RCC 7860 (cell line): ENCODE measurements at regions not wholly inside any gene's neighbourhood (a gene's known extent, or its start where the extent isn't known, plus 50 kb on each side); places are given as distances from the start of the nearest gene placed in this dataset.
"Not testable (repeated sequence)": the region's sequence is repeated elsewhere in the genome, so short reads cannot be mapped to it uniquely, and the experiment has no call there.

ENCODE experiments used
- DNase-seq: peaks from one replicate; pipeline ENCODE4 v3.0.0-alpha.2; 2015; ENCODE audit warnings: low spot score
- FAIRE-seq: peaks from 2 replicates; lab custom pipeline; 2012; peaks lifted over from hg19 to GRCh38; lab: Jason Lieb, UNC

GRCh38 chr12:131527736-131528135 is 183.2 kb upstream of the SFSWAP start:
- no peak for DNase-seq
- no peak for FAIRE-seq

DNA sequence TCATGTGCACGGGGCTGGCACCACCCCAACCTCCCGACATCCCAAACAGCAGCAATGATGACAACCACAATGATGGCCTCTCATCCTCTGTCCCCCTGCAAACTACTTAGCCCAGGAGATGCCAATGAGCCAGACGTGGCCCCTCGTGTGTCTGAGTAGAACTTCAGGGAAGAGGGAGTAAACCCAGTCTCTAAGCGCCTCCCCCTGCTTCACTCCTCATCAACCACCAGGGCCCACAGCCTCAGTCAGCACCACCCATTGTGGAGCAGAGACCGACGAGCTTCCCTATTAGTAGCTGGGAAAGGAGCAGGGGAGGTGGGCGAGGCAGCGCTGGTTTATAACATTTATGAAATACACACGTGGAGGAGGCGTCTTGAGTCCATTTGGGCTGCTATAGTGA is 182.7 kb upstream of the SFSWAP start:
- DNase-seq (no peak), FAIRE-seq (no peak)

DNA sequence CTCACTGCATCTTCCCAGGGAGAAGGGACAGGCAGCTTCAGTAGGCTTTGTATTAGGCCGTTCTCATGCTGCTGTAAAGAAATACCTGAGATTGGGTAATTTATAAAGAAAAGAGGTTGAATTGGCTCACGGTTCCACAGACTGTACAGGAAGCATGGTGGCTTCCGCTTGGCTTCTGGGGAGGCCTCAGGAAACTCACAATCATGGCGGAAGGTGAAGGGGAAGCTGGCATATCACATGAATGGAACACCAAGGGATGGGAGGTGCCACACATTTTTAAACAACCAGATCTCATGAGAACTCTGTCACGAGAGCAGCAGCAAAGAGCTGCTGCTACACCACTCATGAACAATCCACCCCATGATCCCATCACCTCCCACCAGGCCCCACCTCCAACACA is 182.2 kb upstream of the SFSWAP start:
- DNase-seq (no peak), FAIRE-seq (no peak)

DNA sequence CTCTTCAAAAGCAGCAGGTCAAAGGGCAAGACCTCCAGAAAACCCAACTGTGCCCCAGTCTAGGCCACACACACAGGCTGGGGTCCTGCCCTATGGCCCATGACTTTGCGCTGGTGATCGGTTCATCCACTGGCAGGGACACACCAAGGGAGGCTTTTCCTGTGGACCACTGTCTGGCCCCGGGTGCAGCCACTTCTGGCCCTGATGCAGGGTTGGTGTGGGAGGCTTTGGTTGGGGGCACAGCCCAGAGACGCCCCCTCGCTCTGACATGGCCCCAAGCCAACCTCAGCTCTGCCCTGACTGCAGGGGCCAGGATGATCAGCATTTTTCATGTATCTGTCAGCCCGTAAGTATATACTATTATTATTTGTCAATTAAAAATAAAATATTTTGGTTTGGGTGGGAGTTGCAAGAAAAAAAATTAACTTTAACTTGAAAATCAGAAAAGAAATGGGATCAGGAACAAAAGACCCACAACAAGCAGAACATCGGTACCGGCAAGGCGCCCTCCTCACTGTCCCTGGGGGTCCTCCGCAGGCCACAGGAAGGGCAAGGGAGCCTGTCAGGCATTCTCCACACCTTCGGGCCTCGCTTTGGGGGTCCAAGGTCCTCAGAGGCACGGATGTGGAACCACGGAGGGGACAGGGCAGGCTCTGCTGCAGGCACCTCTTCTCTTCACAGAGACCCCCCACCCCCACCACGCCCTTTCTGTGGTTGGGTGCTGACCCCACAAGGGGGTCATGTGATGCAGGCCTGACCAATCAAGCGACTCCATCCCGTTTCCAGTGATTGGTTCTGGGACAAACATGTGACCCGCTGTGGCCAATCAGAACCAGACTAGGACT is 181.5 kb upstream of the SFSWAP start:
- DNase-seq (no peak), FAIRE-seq (no peak)

DNA sequence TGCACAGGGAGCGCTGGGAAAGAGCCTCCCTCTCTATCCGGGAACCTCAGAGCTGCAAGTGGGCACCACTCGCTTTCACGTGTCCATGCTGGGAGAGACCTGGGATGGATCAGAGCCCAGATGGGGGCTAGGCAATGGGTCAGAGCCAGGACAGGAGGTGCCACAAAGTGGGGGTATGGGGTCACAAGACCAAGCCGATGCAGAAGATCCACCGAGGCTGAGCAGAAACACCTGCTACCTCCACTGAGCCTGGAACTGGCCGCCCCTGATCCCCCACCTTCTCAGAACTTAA is 180.9 kb upstream of the SFSWAP start:
- no peak for DNase-seq
- no peak for FAIRE-seq

DNA sequence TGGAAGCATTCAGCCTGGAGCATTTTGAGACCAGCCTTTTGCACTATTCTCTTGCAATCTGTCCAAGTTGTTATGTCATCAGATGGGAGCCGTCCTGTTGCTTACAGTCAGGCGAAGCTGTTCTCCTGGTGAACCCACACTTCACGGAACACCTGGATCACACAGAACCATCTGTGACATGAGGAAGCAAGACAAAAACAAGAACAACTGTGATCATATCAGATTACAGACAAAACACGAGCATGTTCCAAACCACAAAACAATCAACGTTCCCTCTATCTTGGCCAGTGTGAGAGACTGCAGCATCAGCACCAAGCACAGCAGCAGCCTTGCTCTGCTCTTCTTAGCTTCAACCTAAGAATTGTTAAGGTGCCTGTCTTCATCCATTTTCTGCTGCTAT is 180.5 kb upstream of the SFSWAP start:
- FAIRE-seq (no peak), DNase-seq (no peak)

DNA sequence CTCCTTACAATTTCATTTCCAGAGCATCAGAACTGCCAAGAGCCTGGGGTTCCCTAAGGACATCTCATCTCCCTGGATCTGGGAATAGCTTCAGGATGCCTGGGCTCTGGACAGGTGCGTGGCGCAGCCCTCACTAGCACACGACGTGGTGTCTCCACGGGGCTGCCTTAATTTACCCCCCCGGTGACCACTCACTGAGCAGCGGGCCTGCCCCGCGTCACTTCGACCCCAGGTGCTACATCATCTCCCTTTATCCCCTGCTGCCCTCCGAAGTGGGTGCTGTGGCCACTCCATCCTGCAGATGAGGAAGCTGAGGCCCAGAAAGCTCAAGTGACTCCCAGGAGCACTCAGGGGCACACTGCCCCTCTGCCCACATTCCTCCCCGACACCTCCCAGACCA is 177.8 kb upstream of the SFSWAP start:
- no peak for FAIRE-seq

DNA sequence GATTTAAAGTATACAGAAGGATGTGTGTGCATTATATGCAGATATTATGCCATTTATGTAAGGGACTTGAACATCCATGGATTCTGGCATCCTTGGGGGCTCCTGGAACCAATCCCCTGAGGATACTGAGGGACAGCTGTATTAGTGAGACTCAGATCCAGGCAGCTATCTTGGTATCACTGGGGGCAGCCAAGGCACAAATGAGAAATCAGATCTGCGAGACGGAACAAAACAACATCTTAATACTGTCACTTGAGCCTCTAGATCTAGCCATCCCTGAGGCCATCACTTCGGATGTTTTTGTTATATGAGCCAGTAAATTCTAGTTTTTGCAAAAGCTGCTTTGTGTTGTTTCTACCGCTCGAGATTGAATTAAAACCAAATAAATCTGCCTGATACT is 175.1 kb upstream of the SFSWAP start:
- no peak for DNase-seq
- FAIRE-seq = no peak

More for the DNA sequence above, 177.8 kb upstream of the SFSWAP start:
- no peak for DNase-seq

- DNase-seq = no peak
- no peak for FAIRE-seq
These were observed 174.6 kb upstream of the SFSWAP start for GRCh38 chr12:131536337-131536736.

- FAIRE-seq = no peak
- DNase-seq = no peak
These were observed 174.1 kb upstream of the SFSWAP start for GRCh38 chr12:131536766-131537165.

- DNase-seq = no peak
- FAIRE-seq = no peak
These were observed 173.5 kb upstream of the SFSWAP start for GRCh38 chr12:131537267-131537958.

DNA sequence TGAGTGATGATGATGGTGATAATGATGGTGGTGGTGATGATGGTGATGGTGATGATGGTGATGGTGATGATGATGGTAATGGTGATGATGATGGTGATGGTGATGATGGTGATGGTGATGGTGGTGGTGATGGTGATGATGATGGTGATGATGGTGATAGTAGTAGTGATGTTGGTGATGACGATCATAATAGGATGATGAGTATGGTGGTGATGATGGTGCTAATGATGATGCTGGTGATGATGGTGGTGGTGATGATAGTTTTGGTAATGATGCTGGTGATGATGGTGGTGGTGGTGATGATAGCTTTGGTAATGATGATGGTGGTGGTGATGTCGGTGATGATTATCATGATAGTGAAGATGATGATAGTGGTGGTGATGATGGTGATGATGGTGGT is 171.5 kb upstream of the SFSWAP start:
- no peak for FAIRE-seq
- DNase-seq = no peak

DNA sequence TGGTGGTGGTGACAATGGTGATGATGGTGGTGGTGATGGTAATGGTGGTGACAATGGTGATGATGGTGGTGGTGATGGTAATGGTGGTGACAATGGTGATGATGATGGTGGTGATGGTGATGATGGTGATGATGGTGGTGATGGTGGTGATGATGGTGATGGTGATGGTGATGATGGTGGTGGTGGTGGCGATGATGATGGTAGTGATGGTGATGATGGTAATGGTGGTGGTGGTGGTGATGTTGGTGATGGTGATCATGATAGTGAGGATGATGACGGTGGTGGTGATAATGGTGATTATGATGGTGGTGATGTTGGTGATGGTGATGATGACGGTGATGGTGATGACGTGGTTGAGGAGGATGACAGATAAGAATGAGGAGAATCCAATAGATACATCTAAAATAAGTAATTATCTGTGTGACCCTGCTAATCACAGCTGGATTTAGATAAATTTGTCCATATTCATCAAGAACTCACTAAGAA is 170.7 kb upstream of the SFSWAP start:
- FAIRE-seq = no peak

DNA sequence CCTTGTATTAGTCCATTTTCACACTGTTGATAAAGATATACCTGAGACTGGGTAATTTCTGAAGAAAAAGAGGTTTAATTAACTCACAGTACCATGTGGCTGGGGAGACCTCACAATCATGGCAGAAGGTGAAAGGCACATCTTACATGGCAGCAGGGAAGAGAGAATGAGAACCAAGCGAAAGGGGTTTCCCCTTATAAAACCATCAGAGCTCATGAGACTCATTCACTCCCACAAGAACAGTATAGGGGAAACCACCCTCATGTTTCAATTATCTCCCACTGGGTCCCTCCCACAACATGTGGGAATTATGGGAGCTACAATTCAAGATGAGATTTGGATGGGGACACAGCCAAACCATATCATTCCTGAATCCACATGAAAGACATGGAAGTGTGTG is 169.4 kb upstream of the SFSWAP start:
- not testable (repeated sequence) for DNase-seq, FAIRE-seq

More for the DNA sequence above, 170.7 kb upstream of the SFSWAP start:
- no peak for DNase-seq

GRCh38 chr12:131542351-131542750 is 168.5 kb upstream of the SFSWAP start:
- DNase-seq = no peak
- no peak for FAIRE-seq

DNA sequence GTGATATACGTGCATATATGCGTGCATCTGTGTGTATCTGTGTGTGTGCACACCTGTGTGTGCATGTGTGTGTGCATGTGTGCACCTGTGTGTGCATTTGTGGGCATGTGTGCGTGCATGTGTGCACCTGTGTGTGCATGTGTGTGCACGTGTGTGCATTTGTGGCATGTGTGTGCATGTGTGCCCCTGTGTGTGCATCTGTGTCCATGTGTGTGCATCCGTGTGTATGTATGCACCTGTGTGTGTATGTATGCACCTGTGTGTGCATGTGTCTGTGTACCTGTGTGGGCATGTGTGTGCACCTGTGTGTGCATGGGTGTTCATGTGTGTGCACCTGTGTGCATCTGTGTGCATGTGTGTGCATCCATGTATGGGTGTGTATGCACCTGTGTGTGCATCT is 167.8 kb upstream of the SFSWAP start:
- FAIRE-seq (no peak), DNase-seq (no peak)

DNA sequence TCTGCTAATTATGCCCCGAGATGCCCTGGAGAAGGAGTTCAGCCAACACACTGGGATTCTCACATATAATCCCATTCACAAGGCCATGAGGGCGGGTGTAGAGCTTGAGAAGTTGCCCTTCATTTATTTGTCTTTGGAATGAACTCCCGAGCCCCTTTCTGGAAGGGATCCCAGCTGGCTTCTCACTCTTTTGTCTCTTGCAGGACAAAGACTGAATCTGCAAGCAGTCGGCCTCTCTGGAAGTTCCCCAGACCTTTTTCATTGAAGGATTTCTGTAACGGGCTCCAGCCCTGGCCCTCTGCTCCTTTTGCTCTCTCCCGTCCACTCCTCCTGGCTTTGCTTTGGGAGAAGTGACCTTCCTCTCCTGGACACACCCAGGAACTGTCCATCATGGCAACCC is 163.3 kb upstream of the SFSWAP start:
- DNase-seq (no peak), FAIRE-seq (no peak)

GRCh38 chr12:131550121-131550520 is 160.8 kb upstream of the SFSWAP start:
- DNase-seq (no peak), FAIRE-seq (no peak)

DNA sequence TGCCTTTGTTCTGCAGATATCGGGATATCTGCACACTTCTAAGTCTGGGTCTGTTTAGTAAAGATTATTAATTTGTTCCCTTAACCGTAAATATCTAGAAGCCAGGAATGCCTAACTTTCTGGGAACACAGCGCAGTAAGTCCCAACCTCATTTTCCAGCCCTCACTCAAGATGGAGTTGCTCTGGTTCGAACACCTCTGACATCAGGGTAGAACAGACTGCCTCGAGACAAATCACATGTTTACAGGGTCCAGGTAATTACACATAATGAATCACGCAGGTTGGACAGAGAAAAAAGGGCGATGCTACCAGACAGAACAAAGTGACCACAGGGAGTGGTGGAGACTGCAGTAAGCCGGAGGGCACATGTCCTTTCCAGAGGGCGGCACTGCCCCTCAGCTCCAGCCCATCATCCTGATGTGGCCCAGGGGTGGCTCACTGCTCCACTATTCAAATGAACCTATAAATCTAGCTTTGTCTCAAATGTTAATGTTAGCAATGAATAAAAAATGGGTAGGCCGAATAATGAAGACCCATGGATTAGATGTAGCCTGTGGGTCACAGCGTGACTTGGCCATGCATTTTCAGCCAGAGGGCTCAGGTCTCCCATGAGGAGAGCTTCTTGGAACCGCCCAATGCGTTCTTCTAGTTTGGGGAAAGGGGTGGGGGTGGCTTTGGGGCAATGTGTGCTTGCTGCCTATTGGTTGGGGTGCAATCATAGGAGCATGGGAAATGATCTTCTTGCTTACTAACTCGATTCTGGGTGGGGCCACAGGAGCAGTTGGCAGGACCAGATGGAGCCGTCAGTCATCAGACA is 159.0 kb upstream of the SFSWAP start:
- FAIRE-seq (no peak), DNase-seq (no peak)

GRCh38 chr12:131552492-131552863 is 158.4 kb upstream of the SFSWAP start:
- FAIRE-seq = no peak

GRCh38 chr12:131553096-131553777 is 157.7 kb upstream of the SFSWAP start:
- DNase-seq (no peak), FAIRE-seq (no peak)

More at GRCh38 chr12:131552492-131552863, 158.4 kb upstream of the SFSWAP start:
- no peak for DNase-seq
